Caki2 (cell line): ENCODE measurements at regions not wholly inside any gene's neighbourhood (a gene's known extent, or its start where the extent isn't known, plus 50 kb on each side); places are given as distances from the start of the nearest gene placed in this dataset.

ENCODE experiments used
- DNase-seq: peaks from one replicate; pipeline ENCODE4 v3.0.0-alpha.2; 2015; ENCODE audit warnings: low read depth
- in situ Hi-C: cut with HindIII; loops from 2 replicates; pipeline ENCODE4 v1.10.0; 2016; ENCODE audit warnings: low sequenced_read_pairs, low pct_unique_long_range_greater_than_20kb, mixed read lengths

GRCh38 chr1:57957576-57957975 lies 533.7 kb upstream of the DAB1 start:
- DNase-seq, result no peak
- in situ Hi-C loops, result no loop called here

- in situ Hi-C loops, result no loop called here
These were observed 527.5 kb upstream of the DAB1 start for GRCh38 chr1:57951390-57951789.

DNA sequence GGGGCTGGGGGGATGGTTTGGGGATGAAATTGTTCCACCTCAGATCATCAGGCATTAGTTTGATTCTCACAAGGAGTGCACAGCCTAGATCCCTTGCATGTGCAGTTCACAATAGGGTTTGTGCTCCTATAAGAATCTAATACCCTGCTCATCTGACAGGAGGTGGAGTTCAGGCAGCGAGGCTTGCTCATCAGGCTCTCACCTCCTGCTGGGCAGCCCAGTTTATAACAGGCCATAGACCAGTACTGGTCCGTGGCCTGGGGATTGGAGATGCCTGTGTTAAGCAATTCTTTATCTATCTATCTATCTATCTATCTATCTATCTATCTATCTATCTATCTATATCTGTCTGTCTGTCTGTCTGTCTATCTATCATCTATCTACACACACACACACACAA lies 525.3 kb upstream of the DAB1 start:
- in situ Hi-C loops, result no loop called here
- DNase-seq, result no peak

More at GRCh38 chr1:57951390-57951789, 527.5 kb upstream of the DAB1 start:
- no peak for DNase-seq

GRCh38 chr1:57947471-57947870 lies 523.6 kb upstream of the DAB1 start:
- no peak for DNase-seq

GRCh38 chr1:57945045-57945444 lies 521.2 kb upstream of the DAB1 start:
- no peak for DNase-seq
- in situ Hi-C loops, result no loop called here

More at GRCh38 chr1:57947471-57947870, 523.6 kb upstream of the DAB1 start:
- in situ Hi-C loops, result no loop called here

DNA sequence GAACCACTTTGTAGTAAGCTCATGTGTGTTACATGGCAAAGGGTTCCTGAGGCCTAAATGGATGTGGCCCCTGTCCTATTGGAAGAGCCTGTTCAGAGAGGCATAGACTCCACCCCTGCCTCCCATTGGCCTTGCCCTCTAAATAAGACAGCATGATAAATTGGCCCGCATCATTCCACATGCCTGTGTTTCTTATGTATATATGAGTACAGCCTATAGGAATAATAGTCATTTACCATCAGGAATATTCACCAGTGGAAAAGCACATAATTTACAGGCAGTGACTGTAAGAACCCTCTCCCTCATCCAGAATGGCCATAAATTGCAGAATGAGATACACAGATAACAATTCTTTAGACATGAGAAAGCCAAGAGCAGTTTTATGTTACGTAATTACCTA lies 519.5 kb upstream of the DAB1 start:
- DNase-seq, result no peak
- in situ Hi-C loops, result no loop called here

- in situ Hi-C loops, result no loop called here
- no peak for DNase-seq
These were observed 510.9 kb upstream of the DAB1 start for GRCh38 chr1:57934745-57935144.

- in situ Hi-C loops, result no loop called here
- no peak for DNase-seq
These were observed 503.1 kb upstream of the DAB1 start for GRCh38 chr1:57927003-57927402.

DNA sequence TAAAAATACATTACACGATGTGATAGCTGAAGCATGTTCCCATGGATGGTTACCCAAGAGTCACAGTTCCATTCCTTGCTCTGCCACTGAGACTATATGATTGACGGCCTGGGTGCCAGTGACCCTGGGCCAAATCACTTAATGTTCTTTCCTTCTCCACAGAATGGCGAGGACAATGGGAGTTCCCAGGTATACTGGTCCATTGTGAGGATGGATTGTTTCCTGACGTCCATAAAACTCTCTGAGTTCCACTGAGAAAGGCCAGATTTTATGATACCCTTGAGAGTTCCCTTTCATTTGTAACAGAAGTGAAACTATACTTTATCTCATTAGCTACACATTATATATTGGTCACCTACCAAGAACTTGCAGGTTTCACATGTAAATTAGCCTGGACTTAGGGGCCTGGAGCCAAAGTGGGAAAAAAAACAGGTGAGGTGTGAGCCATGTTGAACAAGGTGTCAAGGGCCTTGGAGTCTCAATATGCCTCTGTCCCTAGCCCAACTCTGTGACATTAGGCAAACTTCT lies 502.2 kb upstream of the DAB1 start:
- in situ Hi-C loops, result no loop called here
- no peak for DNase-seq

- in situ Hi-C loops, result no loop called here
- no peak for DNase-seq
These were observed 501.4 kb upstream of the DAB1 start for GRCh38 chr1:57925226-57925625.

GRCh38 chr1:57922130-57922529 lies 498.3 kb upstream of the DAB1 start:
- no peak for DNase-seq
- in situ Hi-C loops, result no loop called here

DNA sequence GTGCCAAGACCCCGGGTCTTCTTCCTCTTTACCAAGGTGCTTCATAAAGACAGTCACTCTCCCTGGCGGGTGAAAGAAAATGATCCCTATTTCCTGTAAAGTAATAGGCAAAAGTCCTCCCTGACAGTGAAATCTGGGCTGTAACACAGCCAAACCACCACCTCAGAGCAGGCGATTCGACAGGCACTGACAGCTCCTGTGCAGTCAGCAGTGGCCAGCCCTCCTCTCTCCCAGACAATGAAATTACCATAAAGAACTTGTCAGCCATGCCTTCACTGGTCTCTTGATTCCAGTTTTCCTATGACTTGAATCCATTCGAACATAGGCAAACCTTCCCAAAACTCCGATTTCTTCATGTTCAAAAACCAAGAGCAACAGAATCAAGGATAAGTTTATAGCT lies 492.2 kb upstream of the DAB1 start:
- DNase-seq, result no peak
- in situ Hi-C loops, result no loop called here

DNA sequence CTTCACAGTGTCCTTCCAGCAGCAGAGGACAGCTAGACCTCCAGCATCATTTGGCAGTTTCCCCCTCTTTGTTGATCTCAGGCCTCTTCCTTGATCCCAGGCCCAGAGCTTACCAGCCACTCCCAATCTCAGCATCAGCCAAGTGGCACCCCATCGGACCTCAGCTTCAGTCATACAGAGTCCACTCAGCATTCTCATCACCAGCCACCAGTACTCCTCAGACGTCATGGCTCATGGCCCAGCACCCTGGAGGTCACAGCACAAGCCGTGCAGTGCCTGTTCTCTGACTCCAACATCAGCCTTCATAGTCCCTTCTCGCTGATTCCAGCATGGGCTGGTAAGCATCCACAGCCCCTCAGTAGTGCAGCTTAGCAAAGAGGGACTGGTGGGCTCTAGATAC lies 487.6 kb upstream of the DAB1 start:
- no peak for DNase-seq
- in situ Hi-C loops, result no loop called here

DNA sequence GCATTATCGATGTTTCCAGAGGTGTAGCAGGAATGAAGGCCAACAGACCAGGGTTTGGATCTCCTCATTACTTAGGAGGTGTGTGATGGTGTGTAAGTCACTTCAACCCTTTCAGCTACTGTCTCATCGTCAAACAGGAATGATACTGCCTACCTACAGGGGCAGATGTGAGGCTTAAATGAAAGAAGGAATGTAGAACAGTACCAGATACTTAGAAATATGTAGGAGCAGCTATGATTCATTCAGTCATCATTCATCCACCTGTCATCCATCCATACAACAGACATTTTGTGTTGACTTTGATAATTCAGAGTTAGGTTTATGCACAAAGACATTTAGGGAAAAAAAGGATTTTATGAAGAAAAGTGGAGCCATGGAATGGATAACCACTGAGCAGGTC lies 486.9 kb upstream of the DAB1 start:
- no peak for DNase-seq
- in situ Hi-C loops, result no loop called here

- in situ Hi-C loops, result no loop called here
- DNase-seq, result no peak
These were observed 486.4 kb upstream of the DAB1 start for GRCh38 chr1:57910305-57910704.

DNA sequence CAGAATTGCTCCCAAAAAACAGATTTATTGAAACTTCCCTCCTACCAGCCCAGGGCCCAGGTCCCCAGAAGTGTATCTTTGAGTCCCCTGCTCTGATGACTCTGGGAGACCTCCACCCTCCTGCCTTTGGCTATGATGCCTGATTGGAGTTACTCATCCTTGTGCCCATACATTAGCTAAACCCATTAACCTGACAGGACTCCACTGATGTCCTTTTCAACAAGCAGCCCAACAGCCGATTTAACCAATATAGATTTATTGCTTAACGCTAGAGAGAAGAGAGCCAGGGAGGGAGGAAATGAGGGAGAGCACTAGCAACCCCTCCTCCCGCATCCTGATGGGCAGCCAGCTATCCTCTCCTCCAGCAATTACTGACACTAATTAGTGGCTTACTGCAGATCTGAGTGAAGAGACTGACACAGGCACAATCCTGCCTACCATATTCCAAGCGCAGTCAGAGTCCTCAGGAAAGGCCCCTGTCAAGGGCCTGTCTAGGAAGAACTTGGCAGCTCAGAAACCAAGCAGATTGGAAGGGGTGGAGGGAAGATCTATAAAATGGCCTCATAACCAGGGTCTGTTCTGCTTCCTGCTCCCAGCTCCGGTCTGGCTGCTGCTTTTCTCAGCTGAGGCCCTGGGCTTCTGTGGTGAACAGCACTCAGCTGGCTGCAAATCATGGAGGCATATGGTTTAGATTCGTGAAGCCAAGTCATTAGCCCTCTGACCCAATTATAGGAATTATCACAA lies 484.5 kb upstream of the DAB1 start:
- DNase-seq, result no peak
- in situ Hi-C loops, result no loop called here

DNA sequence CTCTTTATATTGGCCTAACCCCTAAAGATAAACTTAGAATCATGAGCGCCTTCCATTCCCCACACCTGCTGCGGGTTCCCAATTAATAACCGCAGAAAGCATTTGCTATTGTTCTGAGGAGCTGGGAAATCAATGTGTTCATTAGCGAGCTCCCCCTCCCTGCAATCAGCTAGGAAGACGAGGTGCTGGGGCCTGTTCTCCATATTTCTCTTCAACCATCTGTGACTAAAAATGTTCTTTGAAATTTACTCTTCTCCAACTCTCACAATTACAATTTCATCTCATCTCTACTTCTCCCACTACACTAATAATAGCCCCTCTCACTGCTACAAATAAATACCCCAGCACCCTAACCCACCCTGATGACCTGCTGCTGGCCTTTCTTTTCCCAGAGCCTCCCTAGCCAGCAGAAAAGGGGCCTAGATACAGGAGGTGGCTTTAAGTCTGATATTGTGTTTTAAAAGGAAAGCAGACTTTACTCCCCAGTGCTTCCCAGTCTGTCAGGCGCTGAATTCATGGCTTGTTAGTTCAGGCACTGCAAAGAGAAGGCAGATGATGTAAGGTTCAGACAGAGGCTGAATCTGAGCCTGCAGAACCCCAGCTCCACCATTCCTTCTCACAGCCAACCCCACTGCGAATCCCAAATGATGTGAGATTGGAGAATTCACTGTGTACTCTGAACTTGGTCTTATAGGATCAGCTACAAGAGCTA lies 477.5 kb upstream of the DAB1 start:
- in situ Hi-C loops, result no loop called here
- DNase-seq, result no peak

DNA sequence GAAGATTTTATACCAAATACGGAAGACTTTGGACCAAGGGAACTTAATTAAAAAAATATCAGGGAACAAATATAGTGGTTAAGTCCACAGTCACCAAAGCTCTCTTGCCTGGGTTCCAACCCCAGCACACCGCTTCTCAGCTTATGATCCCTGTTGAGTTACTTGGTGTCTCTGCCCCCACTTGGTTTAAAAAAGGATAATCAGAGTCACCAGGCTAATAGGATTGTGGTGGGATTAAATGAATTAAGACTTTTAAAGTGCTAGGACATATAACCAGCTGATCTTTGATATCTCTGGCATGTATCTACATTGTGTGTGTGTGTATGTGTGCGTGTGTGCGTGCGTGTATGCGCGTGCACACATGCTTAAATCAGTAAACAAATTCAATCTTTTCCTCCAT lies 474.7 kb upstream of the DAB1 start:
- no peak for DNase-seq
- in situ Hi-C loops, result no loop called here

GRCh38 chr1:57897581-57897980 lies 473.7 kb upstream of the DAB1 start:
- no peak for DNase-seq
- in situ Hi-C loops, result no loop called here

DNA sequence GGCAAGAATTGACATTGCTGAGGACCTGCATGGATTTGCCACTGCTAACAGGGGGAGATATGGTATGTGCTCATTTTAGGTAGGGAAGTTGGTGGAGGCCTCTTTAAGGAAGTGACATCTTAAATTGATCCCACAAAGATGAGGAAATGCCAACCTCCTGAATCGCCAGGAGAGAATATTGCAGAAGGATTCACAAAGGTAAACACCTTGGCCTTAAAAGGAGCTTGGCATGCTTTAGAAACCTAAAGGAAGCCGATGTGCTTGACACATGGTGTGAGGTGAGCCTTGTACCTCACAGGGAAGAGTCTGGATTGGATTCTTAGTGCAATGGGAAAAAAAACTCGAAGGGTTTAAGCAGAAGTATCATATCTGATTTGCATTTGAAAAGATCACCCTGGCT lies 470.5 kb upstream of the DAB1 start:
- DNase-seq, result no peak
- in situ Hi-C loops, result no loop called here
